GM12891 (cell line): ENCODE measurements at regions not wholly inside any gene's neighbourhood (a gene's known extent, or its start where the extent isn't known, plus 50 kb on each side); places are given as distances from the start of the nearest gene placed in this dataset.

Experiments used
- POLR2A ChIP-seq: IDR thresholded peaks from 2 replicates; pipeline ENCODE4 v1.6.1; 2011; ENCODE audit warnings: low read depth, low read length, control low read depth
- POLR2AphosphoS5 ChIP-seq: IDR thresholded peaks from 2 replicates; pipeline ENCODE4 v1.6.1; 2011; ENCODE audit warnings: low read depth, low read length, control low read depth
- SPI1 ChIP-seq: IDR thresholded peaks from 2 replicates; pipeline ENCODE4 v1.6.1; 2011; ENCODE audit warnings: low read depth, low read length, control low read depth
- TAF1 ChIP-seq: IDR thresholded peaks from 2 replicates; pipeline ENCODE4 v1.6.1; 2011; ENCODE audit warnings: low read depth, low read length, control low read depth

DNA sequence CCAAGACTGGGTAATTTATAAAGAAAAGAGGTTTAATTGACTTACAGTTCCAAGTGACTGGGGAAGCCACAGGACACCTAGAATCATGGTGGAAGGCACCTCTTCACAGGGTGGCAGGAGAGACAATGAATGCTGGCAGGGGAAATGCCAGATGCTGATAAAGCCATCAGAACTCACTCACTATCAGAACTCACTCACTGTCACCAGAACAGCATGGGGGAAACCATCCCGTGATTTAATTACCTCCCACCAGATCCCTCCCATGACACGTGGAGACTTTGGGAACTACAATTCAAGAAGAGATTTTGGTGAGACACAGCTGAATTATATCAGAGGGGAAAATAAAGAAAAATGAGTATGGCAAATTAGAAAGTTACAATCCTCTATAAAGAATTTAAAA, 310.9 kb downstream of the BCHE start:
- TF ChIP-seq POLR2A (no peak), POLR2AphosphoS5 (no peak), TAF1 (no peak), SPI1 (no peak)
